Esophagus muscularis mucosa (tissue), 2 donors: ENCODE measurements at regions not wholly inside any gene's neighbourhood (a gene's known extent, or its start where the extent isn't known, plus 50 kb on each side); places are given as distances from the start of the nearest gene placed in this dataset.

ENCODE experiments used
- POLR2A ChIP-seq: fragments of 450-650 bp; IDR thresholded peaks from one replicate; pipeline ENCODE4 v1.6.1; 2017; ENCODE audit warnings: antibody characterized with exemption, moderate library complexity, mild to moderate bottlenecking, low read depth
- POLR2AphosphoS5 ChIP-seq, 2 donors: sonication (generic); formaldehyde crosslinking; IDR thresholded peaks; one replicate each; pipeline ENCODE4 v1.6.1; 2017; ENCODE audit warnings: antibody characterized with exemption in 2 of 2

GRCh38 chr5:135085133-135085935 lies 51.3 kb upstream of the PITX1 start:
- TF ChIP-seq POLR2A (no peak), POLR2AphosphoS5 (IDR thresholded peaks at IDR 0.05) (no peak)
